Tibial nerve (tissue), 4 donors: ENCODE measurements at regions not wholly inside any gene's neighbourhood (a gene's known extent, or its start where the extent isn't known, plus 50 kb on each side); places are given as distances from the start of the nearest gene placed in this dataset.

Experiments
- CTCF ChIP-seq, 5 experiments: fragments of 200-600 bp in 3 of 5; fragments of 450-650 bp in 2 of 5; sonication (generic) in 3 of 5; IDR thresholded peaks; one replicate each; pipeline ENCODE4 v1.5.1; 2016 to 2019; ENCODE audit warnings: antibody characterized with exemption in 5 of 5, mild to moderate bottlenecking in 3 of 5, moderate library complexity in 2 of 5
- EP300 ChIP-seq, 2 donors: sonication (generic); formaldehyde crosslinking; IDR thresholded peaks; one replicate each; pipeline ENCODE4 v1.6.1; 2017; ENCODE audit warnings: antibody characterized with exemption in 2 of 2, mild to moderate bottlenecking in 1 of 2
- POLR2A ChIP-seq, 2 donors: fragments of 450-650 bp; IDR thresholded peaks; one replicate each; pipeline ENCODE4 v1.6.1; 2017; ENCODE audit warnings: antibody characterized with exemption in 2 of 2, mild to moderate bottlenecking in 2 of 2, moderate library complexity in 2 of 2

- TF ChIP-seq CTCF (IDR thresholded peaks at IDR 0.05) (no peak), POLR2A (IDR thresholded peaks at IDR 0.05) (no peak), EP300 (IDR thresholded peaks at IDR 0.05) (no peak)
These were observed 1384.3 kb upstream of the WWC1 start for GRCh38 chr5:166906991-166907713.
